H9 (cell line): ENCODE measurements at regions not wholly inside any gene's neighbourhood (a gene's known extent, or its start where the extent isn't known, plus 50 kb on each side); places are given as distances from the start of the nearest gene placed in this dataset.

ENCODE experiments used
- DNase-seq: peaks from one replicate; pipeline ENCODE4 v3.0.0-alpha.2; 2017
- H2AFZ ChIP-seq: one replicate; pipeline ENCODE4 v1.6.1; 2013; ENCODE audit warnings: mild to moderate bottlenecking, low read length, control low read depth, moderate library complexity
- H2AK5ac ChIP-seq: 2 replicates; pipeline ENCODE4 v1.6.1; 2013; ENCODE audit warnings: low read length, control low read depth, mixed read lengths; ENCODE audit not compliant: insufficient read length
- H2BK120ac ChIP-seq: one replicate; pipeline ENCODE4 v1.6.1; 2013; ENCODE audit warnings: low read depth, mild to moderate bottlenecking, low read length, control low read depth, inconsistent platforms; ENCODE audit not compliant: poor library complexity, severe bottlenecking
- H2BK12ac ChIP-seq: 2 replicates; pipeline ENCODE4 v1.6.1; 2013; ENCODE audit warnings: low read length, control low read depth, mixed read lengths, low read depth; ENCODE audit not compliant: insufficient read length
- H2BK15ac ChIP-seq: 2 replicates; pipeline ENCODE4 v1.6.1; 2013; ENCODE audit warnings: low read depth, low read length, control low read depth
- H2BK20ac ChIP-seq: one replicate; pipeline ENCODE4 v1.6.1; 2013; ENCODE audit warnings: low read depth, mild to moderate bottlenecking, low read length, control low read depth, inconsistent platforms; ENCODE audit not compliant: poor library complexity, severe bottlenecking
- H2BK5ac ChIP-seq: 2 replicates; pipeline ENCODE4 v1.6.1; 2013; ENCODE audit warnings: low read length, control low read depth, mixed read lengths; ENCODE audit not compliant: insufficient read length
- H3K14ac ChIP-seq: 2 replicates; pipeline ENCODE4 v1.6.1; 2013; ENCODE audit warnings: low read length, control low read depth; ENCODE audit not compliant: insufficient read depth
- H3K18ac ChIP-seq: 2 replicates; pipeline ENCODE4 v1.6.1; 2013; ENCODE audit warnings: low read depth, mild to moderate bottlenecking, mixed read lengths, low read length, control low read depth; ENCODE audit not compliant: insufficient read length
- H3K23ac ChIP-seq: 2 replicates; pipeline ENCODE4 v1.6.1; 2013; ENCODE audit warnings: low read length, control low read depth, mixed read lengths, low read depth; ENCODE audit not compliant: insufficient read length
- H3K23me2 ChIP-seq: 2 replicates; pipeline ENCODE4 v1.6.1; 2013; ENCODE audit warnings: low read depth, mild to moderate bottlenecking, mixed read lengths, low read length, control low read depth; ENCODE audit not compliant: insufficient read length, poor library complexity, severe bottlenecking
- H3K27ac ChIP-seq: 2 replicates; pipeline ENCODE4 v1.5.1; 2013; ENCODE audit warnings: low read length, control low read depth, mixed read lengths, low read depth; ENCODE audit not compliant: insufficient read length
- H3K27me3 ChIP-seq: 2 replicates; pipeline ENCODE4 v1.6.1; 2013; ENCODE audit warnings: low read length, control low read depth, inconsistent platforms; ENCODE audit not compliant: insufficient read depth
- H3K4ac ChIP-seq: 2 replicates; pipeline ENCODE4 v1.6.1; 2013; ENCODE audit warnings: low read depth, mild to moderate bottlenecking, control low read depth, inconsistent platforms, low read length, moderate library complexity
- H3K4me1 ChIP-seq: 2 replicates; pipeline ENCODE4 v1.6.1; 2013; ENCODE audit warnings: low read length, control low read depth, inconsistent platforms; ENCODE audit not compliant: insufficient read depth
- H3K4me2 ChIP-seq: 2 replicates; pipeline ENCODE4 v1.6.1; 2013; ENCODE audit warnings: low read length, control low read depth, mixed read lengths; ENCODE audit not compliant: insufficient read length, insufficient read depth
- H3K56ac ChIP-seq: 2 replicates; pipeline ENCODE4 v1.6.1; 2013; ENCODE audit warnings: low read depth, mild to moderate bottlenecking, mixed read lengths, low read length, control low read depth; ENCODE audit not compliant: insufficient read length
- H3K79me1 ChIP-seq: 2 replicates; pipeline ENCODE4 v1.6.1; 2013; ENCODE audit warnings: low read depth, mild to moderate bottlenecking, moderate library complexity, low read length, control low read depth, inconsistent platforms; ENCODE audit not compliant: insufficient read depth, poor library complexity, severe bottlenecking
- H3K79me2 ChIP-seq: 2 replicates; pipeline ENCODE4 v1.6.1; 2013; ENCODE audit warnings: low read length, control low read depth, inconsistent platforms; ENCODE audit not compliant: insufficient read depth
- H3K9ac ChIP-seq: 2 replicates; pipeline ENCODE4 v1.6.1; 2013; ENCODE audit warnings: low read length, control low read depth, mixed read lengths; ENCODE audit not compliant: insufficient read length; ENCODE audit errors: extremely low read depth
- H3K9me3 ChIP-seq: one replicate; pipeline ENCODE4 v1.6.1; 2013; ENCODE audit warnings: low read depth, low read length, inconsistent platforms; ENCODE audit not compliant: control insufficient read depth
- H3T11ph ChIP-seq: one replicate; pipeline ENCODE4 v1.6.1; 2013; ENCODE audit warnings: mild to moderate bottlenecking, low read length, control low read depth, inconsistent platforms
- H4K20me1 ChIP-seq: one replicate; pipeline ENCODE4 v1.6.1; 2013; ENCODE audit not compliant: control insufficient read depth, insufficient read length, insufficient read depth
- H4K5ac ChIP-seq: 2 replicates; pipeline ENCODE4 v1.6.1; 2013; ENCODE audit warnings: low read depth, mild to moderate bottlenecking, mixed read lengths, low read length, control low read depth; ENCODE audit not compliant: insufficient read length
- H4K8ac ChIP-seq: replicated peaks from 2 replicates; pipeline ENCODE4 v1.6.1; 2013; ENCODE audit warnings: low read length, control low read depth, mixed read lengths, low read depth; ENCODE audit not compliant: insufficient read length
- H4K91ac ChIP-seq: 2 replicates; pipeline ENCODE4 v1.6.1; 2013; ENCODE audit warnings: low read depth, mild to moderate bottlenecking, moderate library complexity, mixed read lengths, low read length, control low read depth; ENCODE audit not compliant: insufficient read length
- H3K27ac Mint-ChIP-seq, 3 experiments: 2 replicates in 2 of 3; 3 replicates in 1 of 3; pipeline ENCODE4 v1.8.0; 2020 to 2021; ENCODE audit warnings: mixed read lengths in 3 of 3, mild to moderate bottlenecking in 1 of 3, moderate library complexity in 1 of 3
- H3K27me3 Mint-ChIP-seq: 2 replicates; pipeline ENCODE4 v1.8.0; 2021; ENCODE audit warnings: low read depth, mild to moderate bottlenecking, moderate library complexity, mixed read lengths
- H3K36me3 Mint-ChIP-seq, 3 experiments: 2 replicates in 2 of 3; 3 replicates in 1 of 3; pipeline ENCODE4 v1.8.0; 2020 to 2021; ENCODE audit warnings: low read depth in 3 of 3, mixed read lengths in 3 of 3; ENCODE audit not compliant: insufficient read depth in 1 of 3
- H3K4me1 Mint-ChIP-seq, 2 experiments: 2 replicates each; pipeline ENCODE4 v1.8.0; 2020; ENCODE audit warnings: mixed read lengths in 2 of 2
- H3K4me3 Mint-ChIP-seq, 2 experiments: 2 replicates in 1 of 2; 3 replicates in 1 of 2; pipeline ENCODE4 v1.8.0; 2020 to 2021; ENCODE audit warnings: mild to moderate bottlenecking in 2 of 2, mixed read lengths in 2 of 2, moderate library complexity in 1 of 2
- H3K9me3 Mint-ChIP-seq, 2 experiments: 2 replicates in 1 of 2; 3 replicates in 1 of 2; pipeline ENCODE4 v1.8.0; 2020; ENCODE audit warnings: mild to moderate bottlenecking in 2 of 2, mixed read lengths in 2 of 2, moderate library complexity in 1 of 2
- WGBS: extraction: QIAGEN DNeasy Blood & Tissue Kit; methylation state at CpG from one replicate; pipeline ENCODE4 v1.1.7; 2013; ENCODE audit warnings: missing lambda C conversion rate, low lambda C conversion rate, mixed read lengths; ENCODE audit not compliant: insufficient read length; ENCODE audit errors: extremely low coverage; 5-methylcytosine and 5-hydroxymethylcytosine counted together
- TF ChIP-seq, protein P1 (sequence below): fragments of 200-600 bp; sonication (generic); conservative IDR thresholded peaks from 3 replicates; pipeline ENCODE4 v1.8.0; 2021; ENCODE audit warnings: antibody characterized with exemption, mild to moderate bottlenecking

DNA sequence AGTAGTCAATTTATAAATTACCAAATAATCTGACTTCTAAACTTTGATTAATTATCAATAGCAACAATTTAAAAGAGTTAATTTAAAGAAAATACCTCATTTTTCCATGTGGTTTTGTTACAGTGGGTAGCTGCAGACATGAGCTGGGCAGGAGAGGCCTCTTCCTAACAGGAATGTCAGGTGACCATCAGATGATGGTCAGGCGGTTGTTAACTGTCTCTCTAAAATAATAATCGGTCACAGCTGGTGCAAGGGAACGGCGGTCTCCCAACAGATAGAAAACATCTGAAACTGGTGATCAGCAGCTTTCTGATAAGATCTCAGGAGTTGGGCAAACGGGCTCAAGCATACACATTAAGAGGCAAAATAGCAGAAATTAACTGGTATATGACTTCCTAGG lies 342.7 kb upstream of the CYLC2 start:
- no peak overlapping the region for H2BK15ac ChIP-seq
- H4K8ac ChIP-seq = no peak overlapping the region
- no peak overlapping the region for H2AFZ ChIP-seq
- no peak for DNase-seq
- H3K4ac ChIP-seq = no peak overlapping the region
- Mint-ChIP-seq H3K27ac (no peak overlapping the region), H3K9me3 (no peaks in the 10 kb centered on the region), H3K27me3 (no peaks in the 10 kb centered on the region), H3K36me3 (no peaks in the 10 kb centered on the region), H3K4me3 (no peak overlapping the region), H3K4me1 (no peaks in the 10 kb centered on the region)
- no peaks in the 10 kb centered on the region for H4K20me1 ChIP-seq
- no peak overlapping the region for H2AK5ac ChIP-seq
- no peak overlapping the region for H4K91ac ChIP-seq
- H3K18ac ChIP-seq = no peak overlapping the region
- no peak overlapping the region for H2BK120ac ChIP-seq
- H2BK5ac ChIP-seq = no peak overlapping the region
- no CpG with 5 or more reads among the region's 5 CpGs for WGBS
- H4K5ac ChIP-seq = no peak overlapping the region
- TF ChIP-seq, protein P1, sequence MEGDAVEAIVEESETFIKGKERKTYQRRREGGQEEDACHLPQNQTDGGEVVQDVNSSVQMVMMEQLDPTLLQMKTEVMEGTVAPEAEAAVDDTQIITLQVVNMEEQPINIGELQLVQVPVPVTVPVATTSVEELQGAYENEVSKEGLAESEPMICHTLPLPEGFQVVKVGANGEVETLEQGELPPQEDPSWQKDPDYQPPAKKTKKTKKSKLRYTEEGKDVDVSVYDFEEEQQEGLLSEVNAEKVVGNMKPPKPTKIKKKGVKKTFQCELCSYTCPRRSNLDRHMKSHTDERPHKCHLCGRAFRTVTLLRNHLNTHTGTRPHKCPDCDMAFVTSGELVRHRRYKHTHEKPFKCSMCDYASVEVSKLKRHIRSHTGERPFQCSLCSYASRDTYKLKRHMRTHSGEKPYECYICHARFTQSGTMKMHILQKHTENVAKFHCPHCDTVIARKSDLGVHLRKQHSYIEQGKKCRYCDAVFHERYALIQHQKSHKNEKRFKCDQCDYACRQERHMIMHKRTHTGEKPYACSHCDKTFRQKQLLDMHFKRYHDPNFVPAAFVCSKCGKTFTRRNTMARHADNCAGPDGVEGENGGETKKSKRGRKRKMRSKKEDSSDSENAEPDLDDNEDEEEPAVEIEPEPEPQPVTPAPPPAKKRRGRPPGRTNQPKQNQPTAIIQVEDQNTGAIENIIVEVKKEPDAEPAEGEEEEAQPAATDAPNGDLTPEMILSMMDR = no peak
- H3K4me2 ChIP-seq = no peak overlapping the region
- H3T11ph ChIP-seq = no peak overlapping the region
- H3K9me3 ChIP-seq = no peaks in the 10 kb centered on the region
- no peaks in the 10 kb centered on the region for H3K4me1 ChIP-seq
- no peak overlapping the region for H3K27ac ChIP-seq
- no peaks in the 10 kb centered on the region for H3K23me2 ChIP-seq
- no peak overlapping the region for H2BK20ac ChIP-seq
- no peaks in the 10 kb centered on the region for H3K79me1 ChIP-seq
- H3K14ac ChIP-seq = no peak overlapping the region
- no peaks in the 10 kb centered on the region for H3K27me3 ChIP-seq
- no peak overlapping the region for H3K56ac ChIP-seq
- no peaks in the 10 kb centered on the region for H3K79me2 ChIP-seq
- H3K9ac ChIP-seq = no peak overlapping the region
- no peak overlapping the region for H2BK12ac ChIP-seq
- no peak overlapping the region for H3K23ac ChIP-seq
